ENCODE measurements at regions not wholly inside any gene's neighbourhood (a gene's known extent, or its start where the extent isn't known, plus 50 kb on each side); places are given as distances from the start of the nearest gene placed in this dataset.

GRCh38 chr6:33923857-33924514 lies 120.2 kb upstream of the MLN start:
- DNase-seq (ENCODE audit: low read depth), result no peak

GRCh38 chr6:33921745-33922144 lies 117.9 kb upstream of the MLN start:
- no peak for DNase-seq (ENCODE audit: low read depth)

- no peak for DNase-seq (ENCODE audit: low read depth)
Measured at GRCh38 chr6:33918175-33918695, 114.4 kb upstream of the MLN start.

- no peak for DNase-seq (ENCODE audit: low read depth)
Measured at GRCh38 chr6:33915134-33915533, 111.3 kb upstream of the MLN start.

GRCh38 chr6:33914645-33915044 lies 110.8 kb upstream of the MLN start:
- DNase-seq (ENCODE audit: low read depth), result peak; percentile 24

GRCh38 chr6:33912195-33912594 lies 108.4 kb upstream of the MLN start:
- DNase-seq (ENCODE audit: low read depth), result no peak

- DNase-seq (ENCODE audit: low read depth), result no peak
Measured at GRCh38 chr6:33911488-33911887, 107.7 kb upstream of the MLN start.

- DNase-seq (ENCODE audit: low read depth), result no peak
Measured at GRCh38 chr6:33910594-33910993, 106.8 kb upstream of the MLN start.

GRCh38 chr6:33909737-33910136 lies 105.9 kb upstream of the MLN start:
- no peak for DNase-seq (ENCODE audit: low read depth)

- DNase-seq (ENCODE audit: low read depth), result no peak
Measured at GRCh38 chr6:33908025-33908424, 104.2 kb upstream of the MLN start.

- no peak for DNase-seq (ENCODE audit: low read depth)
Measured at GRCh38 chr6:33907227-33907626, 103.4 kb upstream of the MLN start.

GRCh38 chr6:33906439-33906838 lies 102.6 kb upstream of the MLN start:
- DNase-seq (ENCODE audit: low read depth), result no peak

- peak; percentile 21 for DNase-seq (ENCODE audit: low read depth)
Measured at GRCh38 chr6:33905071-33905609, 101.3 kb upstream of the MLN start.

GRCh38 chr6:33904747-33905065 lies 100.9 kb upstream of the MLN start:
- no peak for DNase-seq (ENCODE audit: low read depth)

- DNase-seq (ENCODE audit: low read depth), result peak; percentile 44
Measured at GRCh38 chr6:33904050-33904746, 100.4 kb upstream of the MLN start.

GRCh38 chr6:33903579-33903978 lies 99.8 kb upstream of the MLN start:
- no peak for DNase-seq (ENCODE audit: low read depth)

GRCh38 chr6:33902457-33902853 lies 98.7 kb upstream of the MLN start:
- no peak for DNase-seq (ENCODE audit: low read depth)

- no peak for DNase-seq (ENCODE audit: low read depth)
Measured at GRCh38 chr6:33901822-33902456, 98.1 kb upstream of the MLN start.

- no peak for DNase-seq (ENCODE audit: low read depth)
Measured at GRCh38 chr6:33898771-33899170, 95.0 kb upstream of the MLN start.

GRCh38 chr6:33897189-33897780 lies 93.5 kb upstream of the MLN start:
- DNase-seq (ENCODE audit: low read depth), result no peak

- DNase-seq (ENCODE audit: low read depth), result no peak
Measured at GRCh38 chr6:33896391-33897188, 92.8 kb upstream of the MLN start.

- no peak for DNase-seq (ENCODE audit: low read depth)
Measured at GRCh38 chr6:33895988-33896387, 92.2 kb upstream of the MLN start.
